H9 (cell line): ENCODE measurements at regions not wholly inside any gene's neighbourhood (a gene's known extent, or its start where the extent isn't known, plus 50 kb on each side); places are given as distances from the start of the nearest gene placed in this dataset.

Source experiments
- DNase-seq: peaks from one replicate; pipeline ENCODE4 v3.0.0-alpha.2; 2017
- H2AFZ ChIP-seq: one replicate; pipeline ENCODE4 v1.6.1; 2013; ENCODE audit warnings: mild to moderate bottlenecking, low read length, control low read depth, moderate library complexity
- H2AK5ac ChIP-seq: 2 replicates; pipeline ENCODE4 v1.6.1; 2013; ENCODE audit warnings: low read length, control low read depth, mixed read lengths; ENCODE audit not compliant: insufficient read length
- H2BK120ac ChIP-seq: one replicate; pipeline ENCODE4 v1.6.1; 2013; ENCODE audit warnings: low read depth, mild to moderate bottlenecking, low read length, control low read depth, inconsistent platforms; ENCODE audit not compliant: poor library complexity, severe bottlenecking
- H2BK12ac ChIP-seq: 2 replicates; pipeline ENCODE4 v1.6.1; 2013; ENCODE audit warnings: low read length, control low read depth, mixed read lengths, low read depth; ENCODE audit not compliant: insufficient read length
- H2BK15ac ChIP-seq: 2 replicates; pipeline ENCODE4 v1.6.1; 2013; ENCODE audit warnings: low read depth, low read length, control low read depth
- H2BK20ac ChIP-seq: one replicate; pipeline ENCODE4 v1.6.1; 2013; ENCODE audit warnings: low read depth, mild to moderate bottlenecking, low read length, control low read depth, inconsistent platforms; ENCODE audit not compliant: poor library complexity, severe bottlenecking
- H2BK5ac ChIP-seq: 2 replicates; pipeline ENCODE4 v1.6.1; 2013; ENCODE audit warnings: low read length, control low read depth, mixed read lengths; ENCODE audit not compliant: insufficient read length
- H3K14ac ChIP-seq: 2 replicates; pipeline ENCODE4 v1.6.1; 2013; ENCODE audit warnings: low read length, control low read depth; ENCODE audit not compliant: insufficient read depth
- H3K18ac ChIP-seq: 2 replicates; pipeline ENCODE4 v1.6.1; 2013; ENCODE audit warnings: low read depth, mild to moderate bottlenecking, mixed read lengths, low read length, control low read depth; ENCODE audit not compliant: insufficient read length
- H3K23ac ChIP-seq: 2 replicates; pipeline ENCODE4 v1.6.1; 2013; ENCODE audit warnings: low read length, control low read depth, mixed read lengths, low read depth; ENCODE audit not compliant: insufficient read length
- H3K23me2 ChIP-seq: 2 replicates; pipeline ENCODE4 v1.6.1; 2013; ENCODE audit warnings: low read depth, mild to moderate bottlenecking, mixed read lengths, low read length, control low read depth; ENCODE audit not compliant: insufficient read length, poor library complexity, severe bottlenecking
- H3K27ac ChIP-seq: 2 replicates; pipeline ENCODE4 v1.5.1; 2013; ENCODE audit warnings: low read length, control low read depth, mixed read lengths, low read depth; ENCODE audit not compliant: insufficient read length
- H3K27me3 ChIP-seq: 2 replicates; pipeline ENCODE4 v1.6.1; 2013; ENCODE audit warnings: low read length, control low read depth, inconsistent platforms; ENCODE audit not compliant: insufficient read depth
- H3K4ac ChIP-seq: 2 replicates; pipeline ENCODE4 v1.6.1; 2013; ENCODE audit warnings: low read depth, mild to moderate bottlenecking, control low read depth, inconsistent platforms, low read length, moderate library complexity
- H3K4me1 ChIP-seq: 2 replicates; pipeline ENCODE4 v1.6.1; 2013; ENCODE audit warnings: low read length, control low read depth, inconsistent platforms; ENCODE audit not compliant: insufficient read depth
- H3K4me2 ChIP-seq: 2 replicates; pipeline ENCODE4 v1.6.1; 2013; ENCODE audit warnings: low read length, control low read depth, mixed read lengths; ENCODE audit not compliant: insufficient read length, insufficient read depth
- H3K56ac ChIP-seq: 2 replicates; pipeline ENCODE4 v1.6.1; 2013; ENCODE audit warnings: low read depth, mild to moderate bottlenecking, mixed read lengths, low read length, control low read depth; ENCODE audit not compliant: insufficient read length
- H3K79me1 ChIP-seq: 2 replicates; pipeline ENCODE4 v1.6.1; 2013; ENCODE audit warnings: low read depth, mild to moderate bottlenecking, moderate library complexity, low read length, control low read depth, inconsistent platforms; ENCODE audit not compliant: insufficient read depth, poor library complexity, severe bottlenecking
- H3K79me2 ChIP-seq: 2 replicates; pipeline ENCODE4 v1.6.1; 2013; ENCODE audit warnings: low read length, control low read depth, inconsistent platforms; ENCODE audit not compliant: insufficient read depth
- H3K9ac ChIP-seq: 2 replicates; pipeline ENCODE4 v1.6.1; 2013; ENCODE audit warnings: low read length, control low read depth, mixed read lengths; ENCODE audit not compliant: insufficient read length; ENCODE audit errors: extremely low read depth
- H3K9me3 ChIP-seq: one replicate; pipeline ENCODE4 v1.6.1; 2013; ENCODE audit warnings: low read depth, low read length, inconsistent platforms; ENCODE audit not compliant: control insufficient read depth
- H3T11ph ChIP-seq: one replicate; pipeline ENCODE4 v1.6.1; 2013; ENCODE audit warnings: mild to moderate bottlenecking, low read length, control low read depth, inconsistent platforms
- H4K20me1 ChIP-seq: one replicate; pipeline ENCODE4 v1.6.1; 2013; ENCODE audit not compliant: control insufficient read depth, insufficient read length, insufficient read depth
- H4K5ac ChIP-seq: 2 replicates; pipeline ENCODE4 v1.6.1; 2013; ENCODE audit warnings: low read depth, mild to moderate bottlenecking, mixed read lengths, low read length, control low read depth; ENCODE audit not compliant: insufficient read length
- H4K8ac ChIP-seq: replicated peaks from 2 replicates; pipeline ENCODE4 v1.6.1; 2013; ENCODE audit warnings: low read length, control low read depth, mixed read lengths, low read depth; ENCODE audit not compliant: insufficient read length
- H4K91ac ChIP-seq: 2 replicates; pipeline ENCODE4 v1.6.1; 2013; ENCODE audit warnings: low read depth, mild to moderate bottlenecking, moderate library complexity, mixed read lengths, low read length, control low read depth; ENCODE audit not compliant: insufficient read length
- H3K27ac Mint-ChIP-seq, 3 experiments: 2 replicates in 2 of 3; 3 replicates in 1 of 3; pipeline ENCODE4 v1.8.0; 2020 to 2021; ENCODE audit warnings: mixed read lengths in 3 of 3, mild to moderate bottlenecking in 1 of 3, moderate library complexity in 1 of 3
- H3K27me3 Mint-ChIP-seq: 2 replicates; pipeline ENCODE4 v1.8.0; 2021; ENCODE audit warnings: low read depth, mild to moderate bottlenecking, moderate library complexity, mixed read lengths
- H3K36me3 Mint-ChIP-seq, 3 experiments: 2 replicates in 2 of 3; 3 replicates in 1 of 3; pipeline ENCODE4 v1.8.0; 2020 to 2021; ENCODE audit warnings: low read depth in 3 of 3, mixed read lengths in 3 of 3; ENCODE audit not compliant: insufficient read depth in 1 of 3
- H3K4me1 Mint-ChIP-seq, 2 experiments: 2 replicates each; pipeline ENCODE4 v1.8.0; 2020; ENCODE audit warnings: mixed read lengths in 2 of 2
- H3K4me3 Mint-ChIP-seq, 2 experiments: 2 replicates in 1 of 2; 3 replicates in 1 of 2; pipeline ENCODE4 v1.8.0; 2020 to 2021; ENCODE audit warnings: mild to moderate bottlenecking in 2 of 2, mixed read lengths in 2 of 2, moderate library complexity in 1 of 2
- H3K9me3 Mint-ChIP-seq, 2 experiments: 2 replicates in 1 of 2; 3 replicates in 1 of 2; pipeline ENCODE4 v1.8.0; 2020; ENCODE audit warnings: mild to moderate bottlenecking in 2 of 2, mixed read lengths in 2 of 2, moderate library complexity in 1 of 2
- TF ChIP-seq, protein P1 (sequence below): fragments of 200-600 bp; sonication (generic); conservative IDR thresholded peaks from 3 replicates; pipeline ENCODE4 v1.8.0; 2021; ENCODE audit warnings: antibody characterized with exemption, mild to moderate bottlenecking

DNA sequence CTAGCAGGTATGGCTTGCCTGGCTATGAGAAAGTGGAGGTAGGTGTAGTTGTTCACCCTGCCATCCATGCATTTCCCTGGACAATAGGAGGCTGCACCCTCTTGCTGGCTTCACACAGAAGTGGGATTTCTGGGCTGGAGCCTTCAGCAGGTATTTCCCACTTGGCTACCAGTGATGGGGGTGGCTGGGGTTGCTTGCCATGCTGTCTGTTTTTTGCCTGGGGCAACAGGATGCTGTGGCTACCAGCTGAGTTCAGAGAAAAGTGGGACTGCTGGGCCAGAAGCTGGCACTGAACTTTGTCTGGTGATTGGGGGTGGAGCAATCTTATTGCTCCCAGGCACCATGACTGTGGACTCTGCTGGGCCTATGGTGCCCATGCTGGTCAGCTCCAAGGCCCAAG is 299.6 kb downstream of the FAM170A start:
- no peak overlapping the region for H3K4me2 ChIP-seq
- H3K27me3 Mint-ChIP-seq, result no peaks in the 10 kb centered on the region
- no peak overlapping the region for H3K9ac ChIP-seq
- H3K9me3 Mint-ChIP-seq, result peaks cover 0 to 2% of the 10 kb centered on the region in 2 experiments; a peak in 1 of 5 replicates
- H3T11ph ChIP-seq, result no peak overlapping the region
- H4K8ac ChIP-seq, result no peak overlapping the region
- H2BK12ac ChIP-seq, result no peak overlapping the region
- H2BK15ac ChIP-seq, result no peak overlapping the region
- H3K4me1 ChIP-seq, result no peaks in the 10 kb centered on the region
- no peaks in the 10 kb centered on the region for H3K23me2 ChIP-seq
- H2BK120ac ChIP-seq, result no peak overlapping the region
- no peak overlapping the region for H2BK20ac ChIP-seq
- DNase-seq, result no peak
- no peaks in the 10 kb centered on the region for H3K4me1 Mint-ChIP-seq
- no peak overlapping the region for H3K4me3 Mint-ChIP-seq
- H3K27ac ChIP-seq, result no peak overlapping the region
- H3K79me1 ChIP-seq, result no peaks in the 10 kb centered on the region
- H3K27me3 ChIP-seq, result no peaks in the 10 kb centered on the region
- H2BK5ac ChIP-seq, result no peak overlapping the region
- H2AFZ ChIP-seq, result no peak overlapping the region
- H3K79me2 ChIP-seq, result no peaks in the 10 kb centered on the region
- no peaks in the 10 kb centered on the region for H3K36me3 Mint-ChIP-seq
- H3K18ac ChIP-seq, result no peak overlapping the region
- no peak overlapping the region for H4K91ac ChIP-seq
- H4K20me1 ChIP-seq, result no peaks in the 10 kb centered on the region
- no peak overlapping the region for H3K14ac ChIP-seq
- no peak overlapping the region for H4K5ac ChIP-seq
- no peak overlapping the region for H3K23ac ChIP-seq
- H3K4ac ChIP-seq, result no peak overlapping the region
- H3K9me3 ChIP-seq, result no peaks in the 10 kb centered on the region
- TF ChIP-seq, protein P1, sequence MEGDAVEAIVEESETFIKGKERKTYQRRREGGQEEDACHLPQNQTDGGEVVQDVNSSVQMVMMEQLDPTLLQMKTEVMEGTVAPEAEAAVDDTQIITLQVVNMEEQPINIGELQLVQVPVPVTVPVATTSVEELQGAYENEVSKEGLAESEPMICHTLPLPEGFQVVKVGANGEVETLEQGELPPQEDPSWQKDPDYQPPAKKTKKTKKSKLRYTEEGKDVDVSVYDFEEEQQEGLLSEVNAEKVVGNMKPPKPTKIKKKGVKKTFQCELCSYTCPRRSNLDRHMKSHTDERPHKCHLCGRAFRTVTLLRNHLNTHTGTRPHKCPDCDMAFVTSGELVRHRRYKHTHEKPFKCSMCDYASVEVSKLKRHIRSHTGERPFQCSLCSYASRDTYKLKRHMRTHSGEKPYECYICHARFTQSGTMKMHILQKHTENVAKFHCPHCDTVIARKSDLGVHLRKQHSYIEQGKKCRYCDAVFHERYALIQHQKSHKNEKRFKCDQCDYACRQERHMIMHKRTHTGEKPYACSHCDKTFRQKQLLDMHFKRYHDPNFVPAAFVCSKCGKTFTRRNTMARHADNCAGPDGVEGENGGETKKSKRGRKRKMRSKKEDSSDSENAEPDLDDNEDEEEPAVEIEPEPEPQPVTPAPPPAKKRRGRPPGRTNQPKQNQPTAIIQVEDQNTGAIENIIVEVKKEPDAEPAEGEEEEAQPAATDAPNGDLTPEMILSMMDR, result no peak
- no peak overlapping the region for H3K56ac ChIP-seq
- no peak overlapping the region for H2AK5ac ChIP-seq
- H3K27ac Mint-ChIP-seq, result no peak overlapping the region
